GM19035 (cell line): ENCODE measurements at regions not wholly inside any gene's neighbourhood (a gene's known extent, or its start where the extent isn't known, plus 50 kb on each side); places are given as distances from the start of the nearest gene placed in this dataset.

Source experiments
- ATAC-seq: cut with Tn5 transposase; IDR thresholded peaks from one replicate; pipeline ENCODE4 v1.9.1; 2021; ENCODE audit not compliant: unreplicated experiment

- no peak for ATAC-seq
Observed at GRCh38 chr4:160772668-160773067, 1391.1 kb downstream of the FSTL5 start.

- ATAC-seq: no peak
Observed at GRCh38 chr4:160795216-160795615, 1368.6 kb downstream of the FSTL5 start.

- ATAC-seq: no peak
Observed at GRCh38 chr4:160808174-160808573, 1355.6 kb downstream of the FSTL5 start.

- ATAC-seq: no peak
Observed at GRCh38 chr4:160809576-160809975, 1354.2 kb downstream of the FSTL5 start.

GRCh38 chr4:160810424-160810823, 1353.4 kb downstream of the FSTL5 start:
- ATAC-seq: no peak

- no peak for ATAC-seq
Observed at GRCh38 chr4:160810941-160811340, 1352.9 kb downstream of the FSTL5 start.

GRCh38 chr4:160811956-160812355, 1351.8 kb downstream of the FSTL5 start:
- ATAC-seq: no peak

GRCh38 chr4:160814726-160815125, 1349.1 kb downstream of the FSTL5 start:
- no peak for ATAC-seq

GRCh38 chr4:160818571-160818970, 1345.2 kb downstream of the FSTL5 start:
- ATAC-seq: no peak

GRCh38 chr4:160819791-160820190, 1344.0 kb downstream of the FSTL5 start:
- ATAC-seq: no peak

GRCh38 chr4:160824481-160824880, 1339.3 kb downstream of the FSTL5 start:
- ATAC-seq: no peak

GRCh38 chr4:160825644-160826338, 1338.0 kb downstream of the FSTL5 start:
- ATAC-seq: no peak

GRCh38 chr4:160826339-160826679, 1337.5 kb downstream of the FSTL5 start:
- ATAC-seq: no peak

- ATAC-seq: no peak
Observed at GRCh38 chr4:160831165-160831922, 1332.5 kb downstream of the FSTL5 start.

GRCh38 chr4:160835789-160836188, 1328.0 kb downstream of the FSTL5 start:
- no peak for ATAC-seq

- no peak for ATAC-seq
Observed at GRCh38 chr4:160836431-160836830, 1327.4 kb downstream of the FSTL5 start.

- no peak for ATAC-seq
Observed at GRCh38 chr4:160846121-160846520, 1317.7 kb downstream of the FSTL5 start.

- ATAC-seq: no peak
Observed at GRCh38 chr4:160847228-160847627, 1316.6 kb downstream of the FSTL5 start.

GRCh38 chr4:160848489-160848888, 1315.3 kb downstream of the FSTL5 start:
- ATAC-seq: no peak

- ATAC-seq: no peak
Observed at GRCh38 chr4:160848901-160849760, 1314.7 kb downstream of the FSTL5 start.

GRCh38 chr4:160864253-160864652, 1299.5 kb downstream of the FSTL5 start:
- no peak for ATAC-seq

- ATAC-seq: no peak
Observed at GRCh38 chr4:160869899-160870298, 1293.9 kb downstream of the FSTL5 start.
